Putamen (tissue), 1 donor: ENCODE measurements at regions not wholly inside any gene's neighbourhood (a gene's known extent, or its start where the extent isn't known, plus 50 kb on each side); places are given as distances from the start of the nearest gene placed in this dataset.
A peak's percentile ranks its signal among the peaks of the same experiment; 100 is the strongest.

Experiments used
- DNase-seq: peaks from one replicate; pipeline ENCODE4 v3.0.0-alpha.2; 2016; ENCODE audit warnings: low spot score

GRCh38 chr1:60984062-60984799, 98.1 kb upstream of the NFIA start:
- DNase-seq: no peak

GRCh38 chr1:60983701-60984061, 98.7 kb upstream of the NFIA start:
- DNase-seq: no peak

GRCh38 chr1:60982539-60982938, 99.8 kb upstream of the NFIA start:
- no peak for DNase-seq

- DNase-seq: no peak
These were observed 101.0 kb upstream of the NFIA start for GRCh38 chr1:60981357-60981756.

GRCh38 chr1:60978421-60979357, 103.7 kb upstream of the NFIA start:
- DNase-seq: no peak

- no peak for DNase-seq
These were observed 104.7 kb upstream of the NFIA start for GRCh38 chr1:60977661-60978060.

- no peak for DNase-seq
These were observed 107.6 kb upstream of the NFIA start for GRCh38 chr1:60974524-60975372.

- no peak for DNase-seq
These were observed 108.7 kb upstream of the NFIA start for GRCh38 chr1:60973668-60974067.

- DNase-seq: no peak
These were observed 109.5 kb upstream of the NFIA start for GRCh38 chr1:60972841-60973364.

GRCh38 chr1:60971330-60971729, 111.0 kb upstream of the NFIA start:
- DNase-seq: peak; percentile 29

GRCh38 chr1:60969971-60970509, 112.3 kb upstream of the NFIA start:
- DNase-seq: peak; percentile 56

GRCh38 chr1:60965280-60965854, 117.0 kb upstream of the NFIA start:
- no peak for DNase-seq

- no peak for DNase-seq
These were observed 119.0 kb upstream of the NFIA start for GRCh38 chr1:60963167-60963940.

GRCh38 chr1:60960891-60961461, 121.4 kb upstream of the NFIA start:
- DNase-seq: no peak

GRCh38 chr1:60959701-60960100, 122.7 kb upstream of the NFIA start:
- DNase-seq: no peak

GRCh38 chr1:60958001-60958400, 124.4 kb upstream of the NFIA start:
- DNase-seq: no peak

GRCh38 chr1:60956520-60956919, 125.8 kb upstream of the NFIA start:
- no peak for DNase-seq

GRCh38 chr1:60952612-60953111, 129.7 kb upstream of the NFIA start:
- DNase-seq: no peak

GRCh38 chr1:60950224-60951063, 131.9 kb upstream of the NFIA start:
- no peak for DNase-seq
